Breast epithelium (tissue), 3 donors: ENCODE measurements at regions not wholly inside any gene's neighbourhood (a gene's known extent, or its start where the extent isn't known, plus 50 kb on each side); places are given as distances from the start of the nearest gene placed in this dataset.

Experiments
- CTCF ChIP-seq, 3 donors: fragments of 450-650 bp; IDR thresholded peaks; one replicate each; pipeline ENCODE4 v1.5.1; 2016 to 2017; ENCODE audit warnings: antibody characterized with exemption in 3 of 3, mild to moderate bottlenecking in 3 of 3, moderate library complexity in 3 of 3
- POLR2A ChIP-seq: fragments of 450-650 bp; IDR thresholded peaks from one replicate; pipeline ENCODE4 v1.6.1; 2016; ENCODE audit warnings: antibody characterized with exemption, mild to moderate bottlenecking, moderate library complexity

- TF ChIP-seq POLR2A (no peak), CTCF (IDR thresholded peaks at IDR 0.05) (no peak)
Measured at GRCh38 chr14:61130512-61131260, 149.6 kb downstream of the SLC38A6 start.
